Cerebellar nuclear complex (tissue), 1 donor: ENCODE measurements at regions not wholly inside any gene's neighbourhood (a gene's known extent, or its start where the extent isn't known, plus 50 kb on each side); places are given as distances from the start of the nearest gene placed in this dataset.
"Not testable (repeated sequence)": the region's sequence is repeated elsewhere in the genome, so short reads cannot be mapped to it uniquely, and the experiment has no call there.

Experiments
- DNase-seq, 2 experiments: peaks; one replicate each; lab custom pipeline; 2025; lab: John Stamatoyannopoulos, UW

GRCh38 chr5:68067976-68068603, 147.5 kb upstream of the PIK3R1 start:
- no peak for DNase-seq

DNA sequence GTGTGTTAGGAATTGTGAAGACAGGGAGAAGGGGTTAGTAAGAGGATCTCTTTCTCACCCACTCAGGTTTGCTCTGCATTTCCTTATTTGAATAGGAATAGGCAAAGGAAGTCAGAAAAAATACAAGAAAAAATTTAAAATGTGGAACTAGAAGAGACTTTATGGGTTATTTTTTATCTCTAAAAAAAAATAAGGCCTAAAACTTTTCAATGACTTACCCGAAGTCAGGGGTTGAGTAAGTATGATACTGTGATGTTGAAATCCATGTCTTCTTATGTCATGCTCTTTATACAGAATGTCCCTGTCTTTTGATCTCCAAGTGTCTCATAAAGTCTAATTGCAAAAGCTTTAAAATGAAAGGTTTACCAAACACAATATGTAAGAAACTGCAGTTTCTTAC, 148.3 kb upstream of the PIK3R1 start:
- DNase-seq: no peak

DNA sequence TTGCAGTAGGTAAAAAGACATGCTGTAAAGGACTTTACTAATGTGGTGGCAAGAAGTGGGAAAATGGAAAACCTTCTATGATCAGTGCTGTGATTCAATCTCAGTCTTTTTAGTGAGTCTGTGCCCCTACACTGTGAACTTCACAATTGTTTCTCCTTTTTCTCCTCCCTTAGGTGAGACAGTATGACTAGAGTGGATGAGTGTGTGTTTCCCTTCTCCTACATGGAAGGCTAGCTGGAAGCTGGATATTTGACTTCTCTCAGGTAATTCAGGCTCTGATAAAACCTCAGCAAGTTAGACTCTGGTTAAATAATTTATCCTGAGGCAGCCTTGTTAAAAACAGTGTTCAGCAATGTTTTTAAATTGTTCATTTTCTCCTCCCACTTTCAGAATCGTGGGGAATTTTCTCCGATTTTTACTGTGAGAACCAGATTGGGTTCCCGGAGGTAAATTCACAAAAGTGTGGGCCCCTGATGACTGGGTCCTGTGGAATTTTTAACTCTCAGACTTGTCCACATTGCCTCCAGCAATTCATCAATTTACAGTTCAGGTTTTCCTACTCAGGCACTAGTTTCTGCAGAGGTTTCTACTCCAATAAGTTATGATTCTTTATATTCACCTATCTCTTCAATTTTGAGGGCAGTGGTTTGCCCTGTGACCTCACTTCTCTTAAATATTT, 149.1 kb upstream of the PIK3R1 start:
- no peak for DNase-seq

GRCh38 chr5:68065321-68065720, 150.2 kb upstream of the PIK3R1 start:
- DNase-seq: not testable (repeated sequence)

GRCh38 chr5:68060382-68060781, 155.2 kb upstream of the PIK3R1 start:
- no peak for DNase-seq

DNA sequence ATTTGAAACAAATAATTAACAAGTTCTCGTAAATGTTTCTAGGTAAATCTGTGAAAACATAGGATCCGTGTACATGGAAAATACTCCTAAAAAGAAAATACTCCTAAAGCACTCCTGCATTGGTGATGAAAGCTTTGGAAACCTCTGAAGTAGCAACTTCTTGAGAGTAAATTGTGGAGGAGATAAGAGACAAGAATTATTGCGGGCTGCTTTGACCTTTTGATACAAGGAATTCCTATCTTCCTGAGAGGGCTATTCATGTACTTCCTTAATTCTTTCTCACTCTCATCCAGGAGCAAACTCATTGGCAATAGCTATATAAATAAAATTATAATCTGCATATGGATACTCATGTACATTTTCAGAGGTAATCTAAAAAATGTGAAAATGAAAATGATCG, 158.4 kb upstream of the PIK3R1 start:
- DNase-seq: no peak

DNA sequence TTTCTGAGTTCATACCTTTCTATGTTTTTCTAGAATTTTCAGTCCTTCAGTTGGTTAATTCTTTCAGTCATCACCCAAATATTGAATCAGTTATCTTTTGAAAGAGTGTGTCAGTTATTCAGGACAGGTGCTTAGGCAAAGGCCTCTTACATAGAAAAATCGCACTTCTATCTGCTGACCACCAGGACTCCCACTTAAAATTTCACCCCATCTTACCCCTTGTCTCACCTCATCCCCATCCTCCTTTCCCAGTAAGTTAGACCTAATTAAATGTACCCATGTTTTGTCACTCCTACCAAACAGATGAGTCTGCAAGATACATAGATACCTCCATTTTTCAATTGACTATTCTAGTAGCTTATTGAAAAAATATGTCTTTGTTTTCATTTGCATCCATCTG, 159.9 kb upstream of the PIK3R1 start:
- DNase-seq: no peak

GRCh38 chr5:68054638-68055037, 160.9 kb upstream of the PIK3R1 start:
- DNase-seq: no peak

DNA sequence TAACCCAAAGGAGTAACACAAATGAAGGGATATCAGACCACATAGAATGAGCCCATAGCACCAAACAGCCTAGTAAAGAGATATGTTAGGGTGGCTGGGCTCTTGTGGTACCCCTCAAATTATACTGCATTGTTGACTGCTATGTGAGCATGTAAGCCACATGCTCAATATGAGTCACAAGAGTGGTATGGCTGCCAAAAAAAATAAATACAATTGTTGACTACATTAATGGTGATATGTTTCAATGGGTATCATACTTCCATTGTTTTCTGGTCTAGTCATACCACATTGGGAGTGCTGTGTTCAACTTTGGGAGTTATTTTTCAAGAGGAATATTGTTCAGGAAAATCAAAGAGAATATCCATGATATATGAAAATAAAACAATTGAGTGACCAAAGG, 162.4 kb upstream of the PIK3R1 start:
- no peak for DNase-seq

DNA sequence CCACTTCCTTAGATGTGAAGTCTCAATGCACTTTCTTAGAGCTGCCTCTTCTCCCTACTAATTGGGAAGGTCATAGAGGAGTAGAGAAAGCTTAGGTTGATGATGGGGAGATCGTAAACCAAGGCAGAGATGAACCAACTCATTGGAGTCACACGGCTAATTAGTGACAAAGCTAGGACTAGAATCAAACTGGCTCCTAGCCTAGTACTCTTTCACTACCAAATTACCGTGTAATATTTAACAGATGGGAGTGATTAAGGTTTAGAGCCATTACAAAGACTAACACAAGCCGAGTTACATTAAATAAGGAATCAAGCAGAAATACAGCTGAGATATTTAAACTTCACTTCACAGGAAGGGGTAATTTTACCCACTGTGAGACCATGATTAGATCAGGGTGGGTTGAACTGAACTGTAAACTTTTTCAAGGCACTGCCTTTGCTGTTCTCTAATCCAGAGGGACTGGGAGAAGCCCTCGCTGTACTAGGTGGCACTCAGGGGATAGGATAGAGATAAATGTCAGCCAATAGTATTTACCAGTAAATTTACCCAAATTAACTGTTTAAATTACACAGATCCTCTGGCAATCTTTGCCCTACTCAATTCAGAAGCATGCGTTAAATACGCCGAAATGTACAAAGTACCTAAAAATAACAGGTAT, 166.4 kb upstream of the PIK3R1 start:
- no peak for DNase-seq

- DNase-seq: no peak
Measured at GRCh38 chr5:68048516-68048915, 167.0 kb upstream of the PIK3R1 start.

GRCh38 chr5:68048054-68048453, 167.5 kb upstream of the PIK3R1 start:
- DNase-seq: not testable (repeated sequence)

DNA sequence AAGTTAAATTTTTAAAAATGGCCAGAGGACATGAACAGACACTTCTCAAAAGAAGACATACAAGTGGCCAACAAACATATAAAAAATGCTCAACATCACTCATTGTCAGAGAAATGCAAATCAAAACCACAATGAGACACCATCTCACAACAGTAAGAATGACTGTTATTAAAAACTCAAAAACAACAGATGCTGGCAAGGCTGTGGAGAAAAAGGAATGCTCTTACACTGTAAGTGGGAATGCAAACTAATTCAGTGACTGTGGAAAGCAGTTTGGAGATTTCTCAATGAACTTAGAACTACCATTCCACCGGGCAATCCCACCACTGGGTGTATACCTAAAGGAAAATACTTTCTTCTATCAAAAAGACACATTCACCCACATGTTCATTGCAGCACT, 168.5 kb upstream of the PIK3R1 start:
- DNase-seq: no peak

- DNase-seq: no peak
Measured at GRCh38 chr5:68046445-68046844, 169.1 kb upstream of the PIK3R1 start.

DNA sequence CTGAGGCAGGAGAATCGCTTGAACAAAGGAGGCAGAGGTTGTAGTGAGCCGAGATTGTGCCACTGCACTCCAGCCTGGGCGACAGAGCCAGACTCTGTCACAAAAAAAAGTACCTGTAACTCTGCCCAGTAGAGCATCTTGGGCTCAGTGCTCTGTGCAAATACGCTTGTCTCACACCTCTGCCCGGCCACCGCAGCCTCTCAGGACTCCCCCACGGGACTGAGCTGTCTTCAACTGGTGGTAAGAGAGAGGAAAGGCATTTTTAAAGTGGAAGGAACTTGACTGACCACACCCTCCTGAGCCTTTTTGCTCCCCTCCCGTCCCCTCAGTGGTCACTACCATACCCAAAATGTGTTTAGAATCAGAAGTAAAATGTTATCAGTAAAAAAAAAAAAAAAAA, 174.3 kb upstream of the PIK3R1 start:
- no peak for DNase-seq

GRCh38 chr5:68037546-68037945, 178.0 kb upstream of the PIK3R1 start:
- DNase-seq: no peak

GRCh38 chr5:68033961-68034571, 181.5 kb upstream of the PIK3R1 start:
- DNase-seq: no peak

DNA sequence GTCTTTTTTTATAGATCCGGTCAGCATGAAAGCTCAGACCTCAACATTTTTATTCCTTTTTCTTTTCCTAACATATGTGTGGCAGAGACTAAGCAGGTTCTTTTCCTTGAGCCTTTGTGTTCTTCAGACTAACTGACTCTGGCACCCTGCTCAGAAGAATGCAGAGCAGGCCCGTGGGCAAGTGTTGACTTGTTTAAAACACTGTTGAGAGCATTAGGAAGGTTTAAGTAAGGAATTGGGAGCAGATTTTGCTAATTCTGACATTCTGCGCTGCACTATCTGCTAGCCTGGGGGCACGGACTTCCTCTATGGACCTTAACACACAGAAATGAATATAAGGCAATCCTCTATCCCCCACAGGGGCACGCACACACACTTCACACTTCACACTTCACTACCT, 182.5 kb upstream of the PIK3R1 start:
- DNase-seq: no peak

- no peak for DNase-seq
Measured at GRCh38 chr5:68032216-68032762, 183.3 kb upstream of the PIK3R1 start.

DNA sequence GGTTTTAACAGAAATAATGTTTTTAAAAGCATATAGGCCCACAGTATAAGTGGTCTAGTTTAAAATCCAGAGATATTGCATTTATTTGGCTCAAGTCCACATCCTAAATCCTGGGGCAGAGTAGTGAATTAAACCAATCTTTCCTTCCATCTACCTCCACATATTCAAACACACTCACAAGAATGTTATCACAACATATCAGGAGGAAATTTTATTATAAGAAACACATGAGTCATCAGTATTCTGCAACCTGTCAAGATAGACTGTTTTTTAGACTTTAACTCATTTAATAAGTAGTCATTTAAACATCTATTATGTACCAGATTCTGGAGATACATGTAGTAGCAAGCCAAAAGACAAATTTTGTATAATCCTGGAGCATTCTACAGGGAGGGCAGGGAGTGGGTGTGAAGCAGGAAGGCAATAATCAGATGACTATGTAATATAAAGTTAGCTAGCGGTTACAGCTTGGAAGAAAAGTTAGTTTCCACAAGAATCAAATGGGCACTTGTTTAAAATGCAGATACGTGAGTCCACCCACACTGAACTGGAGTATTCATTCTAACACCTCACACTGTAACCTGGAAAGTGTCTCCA, 187.3 kb upstream of the PIK3R1 start:
- no peak for DNase-seq

DNA sequence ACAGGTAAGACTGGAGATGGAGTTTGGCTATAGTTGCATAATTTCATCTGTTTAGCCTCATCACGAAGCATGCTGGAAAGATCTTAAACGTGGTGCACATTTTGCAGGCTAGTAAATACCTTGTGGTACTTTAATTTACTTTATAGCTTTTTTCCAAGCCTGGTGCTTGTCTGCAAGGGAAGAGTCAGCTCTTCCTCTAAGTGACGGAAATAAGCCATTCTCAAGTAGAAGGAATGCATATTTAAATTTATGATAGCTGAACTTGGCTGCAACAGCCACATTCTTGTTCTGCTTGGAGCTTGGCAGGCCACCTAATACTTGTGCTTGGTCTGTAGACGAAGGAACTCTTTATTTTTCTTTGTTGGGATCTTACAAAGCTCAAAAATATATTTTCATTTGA, 188.0 kb upstream of the PIK3R1 start:
- no peak for DNase-seq
